SU-DHL-6 (cell line): ENCODE measurements at regions not wholly inside any gene's neighbourhood (a gene's known extent, or its start where the extent isn't known, plus 50 kb on each side); places are given as distances from the start of the nearest gene placed in this dataset.

Experiments used
- EZH2phosphoT487 ChIP-seq: fragments of 200-600 bp; sonication (generic), shearing (Covaris generic); conservative IDR thresholded peaks from 2 replicates; pipeline ENCODE4 v1.6.1; 2018; ENCODE audit warnings: mild to moderate bottlenecking, antibody characterized with exemption, low read length, moderate library complexity, mixed read lengths
- TF ChIP-seq, protein P1 (sequence below): fragments of 200-600 bp; sonication (generic); IDR thresholded peaks from one replicate; pipeline ENCODE4 v1.5.1; 2017; ENCODE audit warnings: antibody characterized with exemption, mild to moderate bottlenecking, low read length, moderate library complexity; ENCODE audit not compliant: insufficient read depth, poor library complexity, severe bottlenecking

DNA sequence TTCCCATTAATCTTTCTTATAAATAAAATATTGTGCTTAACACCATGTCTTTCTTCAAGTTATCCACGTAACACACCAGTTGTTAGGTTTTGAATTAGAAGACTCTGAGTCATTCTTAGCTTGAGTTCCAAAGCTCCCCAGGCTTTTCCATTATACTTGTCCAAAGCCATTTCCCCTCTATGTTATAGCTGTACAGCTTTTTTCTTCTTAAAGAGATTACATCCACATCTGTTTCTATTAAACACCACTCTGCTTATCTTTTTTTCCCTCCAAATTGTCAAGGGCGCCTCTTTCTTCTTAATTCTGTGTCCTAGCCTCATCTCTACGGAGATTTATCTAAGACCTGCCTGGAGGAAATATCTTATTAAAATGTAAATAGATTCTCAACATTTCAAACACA is 139.4 kb upstream of the CPHXL start:
- TF ChIP-seq, protein P1, sequence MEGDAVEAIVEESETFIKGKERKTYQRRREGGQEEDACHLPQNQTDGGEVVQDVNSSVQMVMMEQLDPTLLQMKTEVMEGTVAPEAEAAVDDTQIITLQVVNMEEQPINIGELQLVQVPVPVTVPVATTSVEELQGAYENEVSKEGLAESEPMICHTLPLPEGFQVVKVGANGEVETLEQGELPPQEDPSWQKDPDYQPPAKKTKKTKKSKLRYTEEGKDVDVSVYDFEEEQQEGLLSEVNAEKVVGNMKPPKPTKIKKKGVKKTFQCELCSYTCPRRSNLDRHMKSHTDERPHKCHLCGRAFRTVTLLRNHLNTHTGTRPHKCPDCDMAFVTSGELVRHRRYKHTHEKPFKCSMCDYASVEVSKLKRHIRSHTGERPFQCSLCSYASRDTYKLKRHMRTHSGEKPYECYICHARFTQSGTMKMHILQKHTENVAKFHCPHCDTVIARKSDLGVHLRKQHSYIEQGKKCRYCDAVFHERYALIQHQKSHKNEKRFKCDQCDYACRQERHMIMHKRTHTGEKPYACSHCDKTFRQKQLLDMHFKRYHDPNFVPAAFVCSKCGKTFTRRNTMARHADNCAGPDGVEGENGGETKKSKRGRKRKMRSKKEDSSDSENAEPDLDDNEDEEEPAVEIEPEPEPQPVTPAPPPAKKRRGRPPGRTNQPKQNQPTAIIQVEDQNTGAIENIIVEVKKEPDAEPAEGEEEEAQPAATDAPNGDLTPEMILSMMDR = no peak
- no peak for TF ChIP-seq EZH2phosphoT487
